Nephron (organoid): ENCODE measurements at regions not wholly inside any gene's neighbourhood (a gene's known extent, or its start where the extent isn't known, plus 50 kb on each side); places are given as distances from the start of the nearest gene placed in this dataset.
"Not testable (repeated sequence)": the region's sequence is repeated elsewhere in the genome, so short reads cannot be mapped to it uniquely, and the experiment has no call there.

Experiments used
- H3K27ac Mint-ChIP-seq, 3 experiments: 2 replicates each; pipeline ENCODE4 v1.8.0; 2020; ENCODE audit warnings: mixed read lengths in 3 of 3, mild to moderate bottlenecking in 2 of 3, moderate library complexity in 1 of 3
- H3K27me3 Mint-ChIP-seq: 2 replicates; pipeline ENCODE4 v1.8.0; 2021; ENCODE audit warnings: low read depth, mild to moderate bottlenecking, moderate library complexity, mixed read lengths
- H3K36me3 Mint-ChIP-seq: 2 replicates; pipeline ENCODE4 v1.8.0; 2020; ENCODE audit warnings: low read depth, mixed read lengths
- H3K4me1 Mint-ChIP-seq: 2 replicates; pipeline ENCODE4 v1.8.0; 2020; ENCODE audit warnings: mixed read lengths
- H3K4me3 Mint-ChIP-seq, 3 experiments: 2 replicates each; pipeline ENCODE4 v1.8.0; 2020; ENCODE audit warnings: mild to moderate bottlenecking in 3 of 3, mixed read lengths in 3 of 3, moderate library complexity in 2 of 3
- H3K9me3 Mint-ChIP-seq: 2 replicates; pipeline ENCODE4 v1.8.0; 2020; ENCODE audit warnings: mixed read lengths
- TF ChIP-seq, protein P1 (sequence below), 3 experiments: fragments of 200-600 bp; sonication (generic); IDR thresholded peaks; one replicate each; pipeline ENCODE4 v1.5.0; 2021; ENCODE audit warnings: antibody characterized with exemption in 3 of 3; ENCODE audit not compliant: unreplicated experiment in 3 of 3

DNA sequence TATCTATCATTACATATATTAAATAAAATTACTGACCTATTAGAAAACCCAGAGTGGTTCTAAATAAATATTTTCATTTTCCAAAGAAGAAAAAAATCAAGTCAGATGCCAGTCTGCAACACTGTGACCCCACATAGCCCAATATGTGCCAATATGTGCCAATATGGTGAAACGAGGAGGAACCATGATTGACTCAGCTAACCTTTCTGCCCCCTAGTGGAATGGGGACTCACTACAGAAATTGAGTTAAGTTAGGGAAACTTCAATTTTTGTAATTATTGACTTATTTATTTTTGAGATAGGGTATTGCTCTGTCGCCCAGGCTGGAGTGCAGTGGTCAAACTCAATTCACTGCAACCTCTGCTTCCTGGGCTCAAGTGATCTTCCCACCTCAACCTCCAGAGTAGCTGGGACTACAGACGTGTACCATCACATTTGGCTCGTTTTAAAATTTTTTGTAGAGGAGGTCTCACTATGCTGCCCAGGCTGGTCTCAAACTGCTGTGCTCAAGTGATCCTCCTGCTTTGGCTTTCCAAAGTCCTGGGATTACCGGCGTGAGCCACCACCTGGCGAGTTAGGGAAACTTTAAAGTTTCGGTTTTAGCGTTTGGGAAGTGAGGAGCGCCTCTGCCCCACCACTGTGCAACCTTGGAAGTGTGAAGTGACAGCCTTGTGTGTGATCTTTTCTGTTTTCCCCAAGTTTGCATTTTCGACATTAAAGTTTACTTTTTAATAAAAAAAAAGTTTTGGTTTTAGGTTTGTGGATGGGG is 116.8 kb upstream of the SHISA3 start:
- Mint-ChIP-seq H3K27ac (no peak overlapping the region), H3K4me3 (no peak overlapping the region), H3K36me3 (no peaks in the 10 kb centered on the region), H3K27me3 (no peaks in the 10 kb centered on the region), H3K9me3 (no peaks in the 10 kb centered on the region), H3K4me1 (peaks cover 17% of the 10 kb centered on the region)
- TF ChIP-seq, protein P1, sequence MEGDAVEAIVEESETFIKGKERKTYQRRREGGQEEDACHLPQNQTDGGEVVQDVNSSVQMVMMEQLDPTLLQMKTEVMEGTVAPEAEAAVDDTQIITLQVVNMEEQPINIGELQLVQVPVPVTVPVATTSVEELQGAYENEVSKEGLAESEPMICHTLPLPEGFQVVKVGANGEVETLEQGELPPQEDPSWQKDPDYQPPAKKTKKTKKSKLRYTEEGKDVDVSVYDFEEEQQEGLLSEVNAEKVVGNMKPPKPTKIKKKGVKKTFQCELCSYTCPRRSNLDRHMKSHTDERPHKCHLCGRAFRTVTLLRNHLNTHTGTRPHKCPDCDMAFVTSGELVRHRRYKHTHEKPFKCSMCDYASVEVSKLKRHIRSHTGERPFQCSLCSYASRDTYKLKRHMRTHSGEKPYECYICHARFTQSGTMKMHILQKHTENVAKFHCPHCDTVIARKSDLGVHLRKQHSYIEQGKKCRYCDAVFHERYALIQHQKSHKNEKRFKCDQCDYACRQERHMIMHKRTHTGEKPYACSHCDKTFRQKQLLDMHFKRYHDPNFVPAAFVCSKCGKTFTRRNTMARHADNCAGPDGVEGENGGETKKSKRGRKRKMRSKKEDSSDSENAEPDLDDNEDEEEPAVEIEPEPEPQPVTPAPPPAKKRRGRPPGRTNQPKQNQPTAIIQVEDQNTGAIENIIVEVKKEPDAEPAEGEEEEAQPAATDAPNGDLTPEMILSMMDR (IDR thresholded peaks at IDR 0.05; ENCODE audit: unreplicated experiment in 3 of 3): peak; percentile 42 to 51 (median 46)

DNA sequence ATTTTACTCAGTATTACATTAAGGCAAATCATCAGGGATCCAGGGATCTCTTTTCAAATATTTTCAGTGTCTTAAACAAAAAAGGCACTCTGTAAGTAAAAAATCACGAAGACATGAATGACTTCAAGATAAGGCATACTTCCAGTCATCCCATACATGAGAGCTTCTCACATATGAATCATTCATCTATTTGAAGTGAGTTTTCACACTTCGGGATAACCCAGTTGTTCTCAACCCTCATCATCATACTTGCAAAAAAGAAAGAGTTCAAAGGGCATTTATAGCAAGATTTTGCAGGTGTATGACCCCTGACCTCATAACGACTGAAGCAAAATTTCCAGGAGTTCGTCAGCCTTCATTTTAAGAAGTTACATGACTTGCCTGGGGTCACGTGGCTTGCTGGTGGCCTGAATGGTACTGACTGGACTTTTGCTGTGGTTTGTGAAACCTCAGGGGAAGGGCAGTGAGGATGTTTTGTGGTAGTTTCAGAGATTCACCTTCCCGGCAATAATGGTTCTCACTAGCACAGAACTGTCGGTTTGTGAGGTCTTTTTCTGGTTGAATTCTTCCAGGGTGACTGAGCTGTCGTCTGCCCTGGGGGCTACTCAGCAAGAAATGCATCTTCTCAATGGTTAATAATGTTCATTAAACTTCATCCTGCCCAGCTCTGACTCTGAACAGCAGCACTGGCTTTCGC is 115.8 kb upstream of the SHISA3 start:
- peaks cover 17% of the 10 kb centered on the region for H3K4me1 Mint-ChIP-seq
- H3K36me3 Mint-ChIP-seq: no peaks in the 10 kb centered on the region
- H3K4me3 Mint-ChIP-seq: no peak overlapping the region
- H3K9me3 Mint-ChIP-seq: no peaks in the 10 kb centered on the region
- TF ChIP-seq, protein P1 (IDR thresholded peaks at IDR 0.05; ENCODE audit: unreplicated experiment in 3 of 3): no peak
- peak overlapping the region; percentile 68 to 89 (median 74) for H3K27ac Mint-ChIP-seq
- no peaks in the 10 kb centered on the region for H3K27me3 Mint-ChIP-seq

DNA sequence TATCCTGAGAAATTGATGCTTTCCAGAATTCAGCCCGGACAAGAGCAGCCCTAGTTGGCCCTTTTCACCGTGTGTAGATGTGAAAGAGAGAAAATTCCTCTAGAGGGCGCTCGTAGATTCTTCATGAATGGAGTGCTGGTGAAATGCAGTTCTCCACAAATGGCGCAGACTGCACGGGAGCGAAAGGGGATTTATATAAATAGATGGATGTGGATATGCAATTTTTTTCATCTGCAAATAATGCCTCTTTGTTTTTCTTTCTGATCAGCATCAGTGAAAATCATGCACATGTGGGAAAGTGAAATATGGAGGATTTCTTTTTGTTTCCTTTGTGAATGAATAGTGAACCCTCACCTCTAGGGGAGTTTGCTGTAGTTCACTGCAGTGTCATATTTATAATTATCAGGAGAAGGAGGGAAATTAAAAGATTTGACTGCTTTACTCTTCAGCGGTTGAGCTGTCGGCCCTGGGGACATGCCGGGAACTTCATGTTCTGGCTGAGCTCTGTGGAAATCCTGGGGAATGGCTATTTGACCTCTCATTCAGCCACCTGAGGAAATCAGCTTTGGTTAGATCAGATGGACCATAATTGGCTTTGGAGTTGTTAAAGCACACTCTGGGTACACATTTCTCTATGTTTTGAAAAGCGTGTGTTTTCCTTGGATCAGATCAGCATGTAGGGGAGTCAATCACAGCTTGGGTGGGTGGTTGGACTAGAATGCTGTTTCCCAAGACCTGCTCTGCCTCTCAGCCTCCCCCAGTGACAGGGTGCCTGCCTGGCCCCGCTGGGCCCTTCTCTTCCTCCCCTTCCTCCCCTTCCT is 115.0 kb upstream of the SHISA3 start:
- H3K27me3 Mint-ChIP-seq: no peaks in the 10 kb centered on the region
- TF ChIP-seq, protein P1 (IDR thresholded peaks at IDR 0.05; ENCODE audit: unreplicated experiment in 3 of 3): peak; percentile 66 to 86 (median 75)
- H3K4me3 Mint-ChIP-seq: peak overlapping the region; percentile 23 to 42 (median 24)
- H3K27ac Mint-ChIP-seq: peak overlapping the region; percentile 68 to 89 (median 74)
- peaks cover 17% of the 10 kb centered on the region for H3K4me1 Mint-ChIP-seq
- H3K9me3 Mint-ChIP-seq: no peaks in the 10 kb centered on the region
- H3K36me3 Mint-ChIP-seq: no peaks in the 10 kb centered on the region

DNA sequence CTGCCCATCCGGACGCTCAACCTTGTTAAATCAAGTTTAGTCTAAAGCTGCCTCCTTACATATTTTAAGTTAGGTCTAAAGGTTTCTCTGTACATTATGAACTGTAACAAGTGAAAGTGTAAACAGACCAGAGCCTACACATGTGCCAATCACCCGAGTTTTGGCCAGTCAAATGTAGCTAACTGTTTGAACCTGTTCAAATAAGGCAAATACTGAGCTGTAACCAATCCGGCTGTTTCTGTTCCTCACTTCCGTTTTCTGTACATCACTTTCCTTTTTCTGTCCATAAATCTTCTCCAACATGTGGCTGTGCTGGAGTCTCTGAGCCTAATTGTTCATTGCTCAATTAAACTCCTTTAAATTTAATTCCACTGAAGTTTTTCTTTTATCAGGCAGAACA is 113.3 kb upstream of the SHISA3 start:
- H3K27me3 Mint-ChIP-seq: no peaks in the 10 kb centered on the region
- H3K4me1 Mint-ChIP-seq: peaks cover 10% of the 10 kb centered on the region
- H3K4me3 Mint-ChIP-seq: no peak overlapping the region
- peak overlapping the region in 1 of 3 experiments; percentile 6 for H3K27ac Mint-ChIP-seq
- TF ChIP-seq, protein P1 (IDR thresholded peaks at IDR 0.05; ENCODE audit: unreplicated experiment in 3 of 3): no peak
- no peaks in the 10 kb centered on the region for H3K9me3 Mint-ChIP-seq
- no peaks in the 10 kb centered on the region for H3K36me3 Mint-ChIP-seq

DNA sequence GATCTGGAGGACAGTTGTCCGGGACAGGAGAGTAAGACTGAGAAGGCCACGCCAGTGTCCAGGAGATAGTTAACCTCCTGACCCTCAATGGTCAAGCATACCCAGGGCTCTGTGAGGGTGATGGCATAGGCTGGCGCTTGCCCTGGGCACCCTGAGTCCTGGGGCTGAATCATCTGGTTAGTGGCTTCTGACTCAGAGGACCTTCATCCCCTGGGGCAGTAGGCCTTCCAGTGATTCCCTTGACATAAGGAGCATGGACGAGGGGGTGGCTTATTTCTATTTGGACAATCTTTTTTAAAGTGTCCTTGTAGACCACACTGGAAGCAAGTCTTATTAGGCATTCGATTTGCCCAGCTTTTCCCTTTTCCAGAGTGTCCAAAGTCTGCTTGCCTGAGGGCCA is 108.4 kb upstream of the SHISA3 start:
- not testable (repeated sequence) for H3K27me3 Mint-ChIP-seq, H3K9me3 Mint-ChIP-seq, H3K4me3 Mint-ChIP-seq, H3K27ac Mint-ChIP-seq, H3K4me1 Mint-ChIP-seq, H3K36me3 Mint-ChIP-seq

DNA sequence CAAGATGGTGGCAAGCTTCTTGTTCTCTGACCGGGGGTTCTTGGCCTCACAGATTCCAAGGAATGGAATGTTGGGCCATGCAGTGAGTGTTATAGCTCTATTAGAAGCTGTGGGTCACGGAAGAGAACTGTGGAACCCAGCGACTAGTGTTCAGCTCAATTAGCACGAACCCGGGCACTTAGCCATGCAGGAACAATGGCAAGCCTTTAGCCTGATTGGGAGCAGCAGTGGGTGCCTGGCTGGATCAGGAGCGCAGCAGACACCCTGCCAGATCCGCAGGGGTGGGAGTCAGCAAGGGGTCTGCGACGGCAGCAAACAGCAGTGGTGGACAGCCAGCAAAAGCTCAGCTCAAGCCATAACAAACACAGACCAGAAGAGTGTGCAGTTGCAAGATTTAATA is 105.1 kb upstream of the SHISA3 start:
- not testable (repeated sequence) for H3K4me1 Mint-ChIP-seq, H3K4me3 Mint-ChIP-seq, H3K27ac Mint-ChIP-seq, H3K27me3 Mint-ChIP-seq, H3K36me3 Mint-ChIP-seq, H3K9me3 Mint-ChIP-seq
